Fibroblast of mammary gland (primary cell): ENCODE measurements at regions not wholly inside any gene's neighbourhood (a gene's known extent, or its start where the extent isn't known, plus 50 kb on each side); places are given as distances from the start of the nearest gene placed in this dataset.

Experiments
- DNase-seq: peaks from one replicate; pipeline ENCODE4 v3.0.0-alpha.2; 2010; ENCODE audit warnings: low read depth
- H3K4me3 ChIP-seq: 2 replicates; pipeline ENCODE4 v1.5.1; 2011; ENCODE audit warnings: low read depth, mild to moderate bottlenecking, low read length, moderate library complexity; ENCODE audit not compliant: control insufficient read depth
- CTCF ChIP-seq: conservative IDR thresholded peaks from 2 replicates; pipeline ENCODE4 v1.5.1; 2011; ENCODE audit warnings: low read depth, low read length, inconsistent platforms; ENCODE audit not compliant: control insufficient read depth, insufficient read depth

GRCh38 chr11:134742224-134742612, 330.2 kb upstream of the B3GAT1 start:
- no peak for TF ChIP-seq CTCF
- H3K4me3 ChIP-seq = no peak overlapping the region
- no peak for DNase-seq

- no peak for DNase-seq
- TF ChIP-seq CTCF = no peak
- H3K4me3 ChIP-seq = no peak overlapping the region
Measured at GRCh38 chr11:134741453-134742223, 329.6 kb upstream of the B3GAT1 start.

GRCh38 chr11:134740590-134741261, 328.7 kb upstream of the B3GAT1 start:
- no peak overlapping the region for H3K4me3 ChIP-seq
- no peak for DNase-seq
- TF ChIP-seq CTCF = no peak

- no peak for DNase-seq
- no peak for TF ChIP-seq CTCF
- no peak overlapping the region for H3K4me3 ChIP-seq
Measured at GRCh38 chr11:134739136-134739535, 327.1 kb upstream of the B3GAT1 start.

GRCh38 chr11:134738581-134738980, 326.5 kb upstream of the B3GAT1 start:
- no peak overlapping the region for H3K4me3 ChIP-seq
- DNase-seq = no peak
- TF ChIP-seq CTCF = no peak

- TF ChIP-seq CTCF = no peak
- no peak for DNase-seq
- H3K4me3 ChIP-seq = no peak overlapping the region
Measured at GRCh38 chr11:134737563-134738510, 325.8 kb upstream of the B3GAT1 start.
